Smooth muscle cell (in vitro differentiated cells): ENCODE measurements at regions not wholly inside any gene's neighbourhood (a gene's known extent, or its start where the extent isn't known, plus 50 kb on each side); places are given as distances from the start of the nearest gene placed in this dataset.
A peak's percentile ranks its signal among the peaks of the same experiment; 100 is the strongest.

Source experiments
- DNase-seq: peaks from one replicate; lab custom pipeline; 2025; ENCODE audit not compliant: unreplicated experiment; lab: John Stamatoyannopoulos, UW
- H2AFZ ChIP-seq: fragments of 200-600 bp; sonication (generic); 2 replicates; pipeline ENCODE4 v1.6.0; 2016; ENCODE audit warnings: antibody characterized with exemption, low read depth, mild to moderate bottlenecking
- H3F3A ChIP-seq: fragments of 200-600 bp; sonication (generic); 2 replicates; pipeline ENCODE4 v1.6.0; 2017; ENCODE audit warnings: antibody characterized with exemption, low read depth
- H3K27ac ChIP-seq: fragments of 200-600 bp; sonication (generic); 2 replicates; pipeline ENCODE4 v1.5.1; 2016; ENCODE audit warnings: low read depth, mild to moderate bottlenecking
- H3K27me3 ChIP-seq: fragments of 200-600 bp; sonication (generic); 2 replicates; pipeline ENCODE4 v1.6.1; 2016; ENCODE audit warnings: low read depth, mild to moderate bottlenecking
- H3K36me3 ChIP-seq: fragments of 200-600 bp; sonication (generic); 2 replicates; pipeline ENCODE4 v1.5.1; 2016; ENCODE audit warnings: low read depth
- H3K4me1 ChIP-seq: fragments of 200-600 bp; sonication (generic); 2 replicates; pipeline ENCODE4 v1.5.1; 2016; ENCODE audit warnings: low read depth
- H3K4me2 ChIP-seq: fragments of 200-600 bp; sonication (generic); 2 replicates; pipeline ENCODE4 v1.6.0; 2016; ENCODE audit warnings: mild to moderate bottlenecking
- H3K4me3 ChIP-seq: fragments of 200-600 bp; sonication (generic); 2 replicates; pipeline ENCODE4 v1.5.1; 2016; ENCODE audit warnings: mild to moderate bottlenecking
- H3K79me2 ChIP-seq: fragments of 200-600 bp; sonication (generic); 2 replicates; pipeline ENCODE4 v1.6.0; 2016; ENCODE audit warnings: low read depth, mild to moderate bottlenecking
- H3K9ac ChIP-seq: fragments of 200-600 bp; sonication (generic); 2 replicates; pipeline ENCODE4 v1.6.0; 2016; ENCODE audit warnings: low read depth
- H3K9me3 ChIP-seq: fragments of 200-600 bp; sonication (generic); replicated peaks from 2 replicates; pipeline ENCODE4 v1.5.1; 2016; ENCODE audit warnings: low read depth
- H4K20me1 ChIP-seq: fragments of 200-600 bp; sonication (generic); 2 replicates; pipeline ENCODE4 v1.6.0; 2016; ENCODE audit warnings: low read depth
- WGBS: methylation state at CpG from one replicate; pipeline ENCODE4 v1.1.7; 2016; ENCODE audit warnings: low lambda C conversion rate; 5-methylcytosine and 5-hydroxymethylcytosine counted together
- TF ChIP-seq, protein P1 (sequence below): fragments of 200-600 bp; sonication (generic); IDR thresholded peaks from 2 replicates; pipeline ENCODE4 v1.5.1; 2017; ENCODE audit warnings: borderline replicate concordance, mild to moderate bottlenecking, antibody characterized with exemption; ENCODE audit not compliant: insufficient read depth, poor library complexity, severe bottlenecking

DNA sequence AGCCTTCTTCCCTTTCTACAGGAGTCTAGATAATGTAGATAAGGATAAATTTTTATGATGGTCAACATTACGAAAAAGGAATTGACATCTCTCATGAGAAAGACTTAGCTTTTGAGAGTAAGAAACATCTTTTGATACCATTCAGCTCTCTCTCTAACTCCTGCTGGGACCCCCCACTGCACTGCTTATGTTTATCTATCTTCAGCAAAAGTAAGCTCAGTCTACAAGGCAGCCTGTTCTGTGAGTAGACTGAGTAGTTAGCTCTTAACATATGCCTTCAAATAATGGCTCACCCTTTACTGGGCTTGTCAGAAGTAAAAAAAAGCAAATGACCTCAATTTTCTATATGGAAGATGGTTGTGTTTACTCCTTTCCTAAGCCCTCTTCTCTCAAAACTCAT, 372.2 kb upstream of the CDH11 start:
- H3K36me3 ChIP-seq = no peaks in the 10 kb centered on the region
- no peaks in the 10 kb centered on the region for H3F3A ChIP-seq
- no peak overlapping the region for H3K27ac ChIP-seq
- TF ChIP-seq, protein P1, sequence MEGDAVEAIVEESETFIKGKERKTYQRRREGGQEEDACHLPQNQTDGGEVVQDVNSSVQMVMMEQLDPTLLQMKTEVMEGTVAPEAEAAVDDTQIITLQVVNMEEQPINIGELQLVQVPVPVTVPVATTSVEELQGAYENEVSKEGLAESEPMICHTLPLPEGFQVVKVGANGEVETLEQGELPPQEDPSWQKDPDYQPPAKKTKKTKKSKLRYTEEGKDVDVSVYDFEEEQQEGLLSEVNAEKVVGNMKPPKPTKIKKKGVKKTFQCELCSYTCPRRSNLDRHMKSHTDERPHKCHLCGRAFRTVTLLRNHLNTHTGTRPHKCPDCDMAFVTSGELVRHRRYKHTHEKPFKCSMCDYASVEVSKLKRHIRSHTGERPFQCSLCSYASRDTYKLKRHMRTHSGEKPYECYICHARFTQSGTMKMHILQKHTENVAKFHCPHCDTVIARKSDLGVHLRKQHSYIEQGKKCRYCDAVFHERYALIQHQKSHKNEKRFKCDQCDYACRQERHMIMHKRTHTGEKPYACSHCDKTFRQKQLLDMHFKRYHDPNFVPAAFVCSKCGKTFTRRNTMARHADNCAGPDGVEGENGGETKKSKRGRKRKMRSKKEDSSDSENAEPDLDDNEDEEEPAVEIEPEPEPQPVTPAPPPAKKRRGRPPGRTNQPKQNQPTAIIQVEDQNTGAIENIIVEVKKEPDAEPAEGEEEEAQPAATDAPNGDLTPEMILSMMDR = no peak
- DNase-seq = no peak
- H3K9me3 ChIP-seq = no peaks in the 10 kb centered on the region
- H3K4me1 ChIP-seq = no peaks in the 10 kb centered on the region
- no peaks in the 10 kb centered on the region for H4K20me1 ChIP-seq
- 93% methylated on average over 1 of the region's 1 CpG for WGBS
- no peak overlapping the region for H2AFZ ChIP-seq
- no peaks in the 10 kb centered on the region for H3K79me2 ChIP-seq
- H3K4me2 ChIP-seq = no peak overlapping the region
- no peaks in the 10 kb centered on the region for H3K27me3 ChIP-seq
- H3K4me3 ChIP-seq = no peak overlapping the region
- H3K9ac ChIP-seq = no peak overlapping the region

DNA sequence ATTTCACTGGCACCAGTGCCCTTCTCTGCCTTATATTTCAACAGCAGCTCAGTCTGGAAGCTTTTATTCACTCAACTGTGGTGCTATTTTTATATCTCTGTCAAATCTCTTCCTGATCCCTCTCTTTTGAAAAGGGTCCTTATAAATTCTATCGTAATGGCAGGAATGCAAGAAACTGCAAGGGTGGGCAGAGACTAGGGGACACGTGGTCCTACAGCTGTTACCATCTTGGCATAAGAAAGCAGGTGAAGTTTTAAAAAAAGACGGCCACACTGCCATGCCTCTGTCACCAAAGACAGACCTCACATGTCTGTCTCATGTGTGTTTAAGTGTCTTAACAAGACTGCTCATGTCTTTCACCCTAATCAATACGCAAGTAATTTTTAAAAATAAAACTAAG, 368.4 kb upstream of the CDH11 start:
- 97% methylated on average over 4 of the region's 4 CpGs for WGBS
- H3K27me3 ChIP-seq = no peaks in the 10 kb centered on the region
- no peaks in the 10 kb centered on the region for H3K9me3 ChIP-seq

DNA sequence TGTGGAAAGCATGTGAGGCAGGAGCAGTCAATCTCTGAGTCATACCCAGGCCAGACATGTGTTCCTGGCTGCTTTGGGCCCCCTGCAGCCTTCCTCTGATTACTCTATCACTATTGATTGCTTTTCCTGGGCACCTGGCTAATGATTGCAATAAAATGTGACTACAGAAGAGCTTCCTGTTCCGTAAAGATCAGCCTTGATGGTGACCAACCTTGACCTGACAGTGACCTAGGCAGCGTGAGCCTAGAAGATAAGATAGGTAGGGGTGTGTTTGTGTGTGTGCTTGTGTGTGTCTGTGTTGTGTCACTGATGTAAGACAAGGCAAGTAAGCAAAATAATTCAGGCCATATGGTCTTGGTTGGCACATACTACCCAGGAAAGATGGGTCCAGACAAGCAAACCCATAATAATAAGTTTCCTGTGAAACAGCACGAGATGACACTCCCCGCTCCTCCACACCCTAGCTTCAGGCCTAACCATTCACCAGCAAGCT, 367.7 kb upstream of the CDH11 start:
- H3K9me3 ChIP-seq = no peaks in the 10 kb centered on the region
- no peak overlapping the region for H3K9ac ChIP-seq
- WGBS = 40% methylated on average over 4 of the region's 4 CpGs
- H3F3A ChIP-seq = no peaks in the 10 kb centered on the region
- no peak for DNase-seq
- H3K4me3 ChIP-seq = no peak overlapping the region
- no peak overlapping the region for H3K27ac ChIP-seq
- H2AFZ ChIP-seq = no peak overlapping the region
- H3K4me2 ChIP-seq = peak overlapping the region; percentile 54
- H3K79me2 ChIP-seq = no peaks in the 10 kb centered on the region
- H4K20me1 ChIP-seq = no peaks in the 10 kb centered on the region
- H3K4me1 ChIP-seq = no peaks in the 10 kb centered on the region
- TF ChIP-seq, protein P1 = no peak
- no peaks in the 10 kb centered on the region for H3K27me3 ChIP-seq
- no peaks in the 10 kb centered on the region for H3K36me3 ChIP-seq

More for the DNA sequence above, 368.4 kb upstream of the CDH11 start:
- H3K9ac ChIP-seq = no peak overlapping the region
- H3K4me1 ChIP-seq = no peaks in the 10 kb centered on the region
- H3F3A ChIP-seq = no peaks in the 10 kb centered on the region
- no peak overlapping the region for H3K4me2 ChIP-seq
- TF ChIP-seq, protein P1 = no peak
- no peak overlapping the region for H3K4me3 ChIP-seq
- no peak for DNase-seq
- H3K36me3 ChIP-seq = no peaks in the 10 kb centered on the region
- no peak overlapping the region for H2AFZ ChIP-seq
- no peaks in the 10 kb centered on the region for H3K79me2 ChIP-seq
- H4K20me1 ChIP-seq = no peaks in the 10 kb centered on the region
- H3K27ac ChIP-seq = no peak overlapping the region

DNA sequence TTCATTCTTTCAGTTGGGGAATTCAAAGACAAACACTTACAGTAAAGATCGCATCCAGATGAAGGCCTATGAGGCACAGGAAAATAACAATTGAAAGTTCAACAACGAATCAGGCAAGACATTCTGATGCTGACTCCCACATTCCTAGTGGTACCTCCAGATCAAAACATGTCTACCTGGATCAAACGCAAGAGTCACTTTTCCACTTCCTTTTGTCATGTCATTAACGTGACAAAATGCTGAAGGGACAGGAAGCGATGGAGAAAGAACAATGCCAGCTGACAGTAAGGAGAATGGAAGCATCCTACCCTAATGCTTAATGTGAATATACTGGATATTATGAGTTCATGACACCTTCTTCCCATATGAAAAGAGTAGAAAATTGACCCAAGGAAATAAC, 365.4 kb upstream of the CDH11 start:
- H3K9ac ChIP-seq = no peak overlapping the region
- H3K4me2 ChIP-seq = no peak overlapping the region
- no peaks in the 10 kb centered on the region for H4K20me1 ChIP-seq
- TF ChIP-seq, protein P1 = no peak
- no peaks in the 10 kb centered on the region for H3K36me3 ChIP-seq
- no peaks in the 10 kb centered on the region for H3K79me2 ChIP-seq
- H2AFZ ChIP-seq = no peak overlapping the region
- H3K27ac ChIP-seq = no peak overlapping the region
- H3K4me1 ChIP-seq = no peaks in the 10 kb centered on the region
- 93% methylated on average over 5 of the region's 5 CpGs for WGBS
- H3F3A ChIP-seq = no peaks in the 10 kb centered on the region
- H3K4me3 ChIP-seq = no peak overlapping the region
- no peak for DNase-seq
- no peaks in the 10 kb centered on the region for H3K9me3 ChIP-seq
- H3K27me3 ChIP-seq = no peaks in the 10 kb centered on the region
